Activated CD4-positive, alpha-beta T cell treated with anti-CD3 and anti-CD28 coated beads, Interleukin-2, amount 50 U/mL, for 48 hours (primary cell): ENCODE measurements at regions not wholly inside any gene's neighbourhood (a gene's known extent, or its start where the extent isn't known, plus 50 kb on each side); places are given as distances from the start of the nearest gene placed in this dataset.
"Not testable (repeated sequence)": the region's sequence is repeated elsewhere in the genome, so short reads cannot be mapped to it uniquely, and the experiment has no call there.

Experiments used
- DNase-seq, 2 experiments: peaks; one replicate each; pipeline ENCODE4 v3.0.0-alpha.2; 2020

DNA sequence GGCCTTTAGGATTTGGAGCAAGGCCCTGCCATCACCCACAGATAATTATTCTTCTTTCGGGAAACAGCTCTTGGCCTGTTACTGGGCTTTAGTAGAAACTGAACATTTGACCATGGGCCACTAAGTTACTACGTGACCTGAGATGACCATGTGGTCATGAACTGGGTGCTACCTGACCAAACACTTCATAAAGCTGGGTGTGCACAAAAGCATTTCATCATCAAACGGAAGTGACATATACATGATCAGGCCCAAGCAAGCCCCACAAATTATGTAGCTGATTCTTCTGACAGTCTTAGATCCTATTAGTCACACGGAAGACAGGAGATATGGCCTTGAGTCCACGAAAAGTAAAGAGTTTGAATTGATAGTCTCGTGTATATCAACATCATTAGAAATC lies 130.9 kb upstream of the FBN2 start:
- DNase-seq: no peak

- no peak for DNase-seq
Observed at GRCh38 chr5:128669803-128670202, 131.8 kb upstream of the FBN2 start.

GRCh38 chr5:128671943-128672342 lies 133.9 kb upstream of the FBN2 start:
- DNase-seq: no peak

DNA sequence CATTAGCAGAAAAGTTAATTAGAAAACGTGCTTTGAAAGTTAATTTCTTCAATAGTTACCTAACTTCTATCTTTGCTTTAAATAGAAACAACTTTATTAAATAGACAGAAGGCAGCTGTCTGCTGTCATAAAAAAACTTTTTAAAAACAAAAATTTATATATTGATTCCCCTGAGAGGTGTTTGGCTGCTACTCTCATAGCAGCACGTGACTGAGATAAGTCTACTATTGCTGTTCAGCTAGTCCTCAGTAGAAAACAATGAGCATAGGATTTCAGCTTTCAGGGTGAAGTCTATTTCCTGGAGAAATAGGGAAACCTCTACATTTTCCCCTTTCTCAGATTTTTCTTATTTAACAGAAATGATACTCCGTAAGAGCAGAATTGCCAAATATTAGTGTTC lies 135.0 kb upstream of the FBN2 start:
- DNase-seq: no peak

DNA sequence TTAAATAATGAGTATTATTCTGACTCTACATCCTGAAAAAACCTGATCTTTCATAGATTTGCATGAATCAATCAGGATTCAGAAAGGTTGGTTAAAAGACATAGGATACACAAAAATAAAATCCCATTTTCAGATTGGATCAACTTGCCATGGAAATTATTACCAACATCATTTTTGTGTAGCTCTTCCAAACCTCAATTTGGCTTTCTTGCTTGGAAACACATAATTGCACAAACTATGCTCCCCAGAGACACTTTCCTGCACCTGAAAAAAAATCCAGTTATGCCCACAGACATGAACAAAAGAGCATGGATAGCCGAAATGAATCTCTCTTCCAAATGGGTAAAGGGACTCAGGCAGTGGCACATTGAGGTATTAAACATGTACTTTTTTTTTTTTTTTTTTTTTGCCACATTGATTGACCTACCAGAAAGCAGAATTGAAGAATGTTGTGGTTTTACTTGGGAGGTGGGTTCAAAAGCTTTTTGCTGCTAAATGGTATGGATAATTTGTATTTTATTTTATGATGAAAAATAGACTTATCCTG lies 135.4 kb upstream of the FBN2 start:
- no peak for DNase-seq

DNA sequence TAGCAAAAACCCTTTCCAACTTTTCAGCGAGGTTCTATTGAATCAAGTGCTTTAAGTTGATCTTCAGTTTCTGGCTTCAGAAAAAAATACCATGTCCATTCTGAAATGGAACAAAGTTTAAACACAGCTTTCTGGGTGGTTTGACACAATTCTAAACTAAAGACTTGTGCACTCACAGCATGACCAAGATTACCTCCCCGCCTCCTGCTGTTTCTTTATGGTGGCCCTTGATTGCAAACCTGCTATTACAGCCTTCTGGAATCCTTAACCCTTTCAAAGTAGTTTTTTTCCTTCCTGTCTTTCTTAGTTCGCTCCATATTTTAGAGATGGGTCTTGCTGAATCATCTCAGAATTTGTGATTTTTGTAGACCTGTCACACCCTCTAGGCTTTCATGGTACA lies 135.9 kb upstream of the FBN2 start:
- no peak for DNase-seq

DNA sequence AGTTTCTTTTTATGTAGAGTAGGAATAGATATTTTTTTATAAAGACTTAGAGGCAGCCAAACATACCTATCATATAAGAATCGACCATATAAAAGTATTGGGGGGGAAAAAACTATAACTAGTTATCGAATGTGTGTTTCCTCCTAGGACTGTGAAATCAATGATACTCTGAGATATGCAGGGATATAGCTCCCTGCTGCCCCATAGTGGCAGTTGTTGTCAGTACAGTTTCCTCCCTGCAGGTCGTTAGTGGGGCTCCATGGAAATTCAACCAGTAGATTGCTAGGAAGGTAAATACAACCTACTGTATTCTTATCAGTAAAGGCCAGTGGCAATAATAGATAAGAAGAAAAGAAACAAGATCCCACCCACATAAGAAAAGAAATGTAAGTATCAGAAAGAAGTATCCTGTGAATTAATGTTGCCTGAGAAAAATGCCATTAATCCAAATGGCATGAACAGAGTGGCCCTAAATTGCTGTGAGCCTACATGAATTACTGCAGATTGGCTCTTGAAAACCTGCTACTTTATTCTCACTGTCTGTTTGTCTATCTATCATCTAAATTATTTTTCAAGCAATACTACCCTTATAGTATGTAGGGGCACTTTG lies 136.9 kb upstream of the FBN2 start:
- peak; percentile 50 to 58 for DNase-seq

DNA sequence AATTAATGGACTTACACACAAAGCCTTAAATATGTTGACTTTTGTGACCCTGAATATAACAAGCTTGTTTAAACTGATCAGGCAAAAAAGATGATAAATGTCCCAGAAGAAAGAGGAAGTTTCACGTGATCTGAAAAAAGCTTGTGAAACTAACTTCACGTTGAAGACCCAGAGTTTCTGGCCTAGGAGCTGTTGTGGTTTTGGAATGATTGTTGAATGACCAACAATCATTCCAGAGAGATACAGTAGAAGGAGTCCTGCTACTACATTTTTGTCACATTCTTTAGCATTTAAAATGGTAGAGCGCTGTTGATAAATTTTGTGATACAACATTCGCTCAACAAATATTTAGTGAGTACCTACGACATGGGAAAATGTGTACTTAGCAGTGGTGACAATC lies 143.1 kb upstream of the FBN2 start:
- no peak for DNase-seq

- DNase-seq: no peak
Observed at GRCh38 chr5:128681764-128682592, 143.9 kb upstream of the FBN2 start.

DNA sequence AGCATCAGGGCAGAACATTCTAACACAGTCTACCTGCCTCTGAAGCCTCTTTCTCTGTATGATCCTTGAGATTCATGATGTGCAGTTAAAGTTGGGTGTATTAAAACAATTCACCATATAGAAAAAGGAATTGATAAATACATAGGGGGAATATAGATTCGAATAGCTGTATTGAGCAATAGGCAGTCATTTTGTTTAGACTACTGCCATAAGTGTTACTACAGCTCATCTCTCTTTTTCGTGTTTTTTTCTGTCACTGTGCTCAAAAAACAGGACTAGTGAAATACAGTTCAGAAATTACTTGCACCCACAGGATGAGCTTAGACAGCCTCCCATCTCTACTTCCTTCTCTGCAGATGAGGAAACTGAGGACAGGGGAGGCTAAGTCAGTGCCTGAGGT lies 144.6 kb upstream of the FBN2 start:
- no peak for DNase-seq

GRCh38 chr5:128684961-128685360 lies 146.9 kb upstream of the FBN2 start:
- no peak for DNase-seq

DNA sequence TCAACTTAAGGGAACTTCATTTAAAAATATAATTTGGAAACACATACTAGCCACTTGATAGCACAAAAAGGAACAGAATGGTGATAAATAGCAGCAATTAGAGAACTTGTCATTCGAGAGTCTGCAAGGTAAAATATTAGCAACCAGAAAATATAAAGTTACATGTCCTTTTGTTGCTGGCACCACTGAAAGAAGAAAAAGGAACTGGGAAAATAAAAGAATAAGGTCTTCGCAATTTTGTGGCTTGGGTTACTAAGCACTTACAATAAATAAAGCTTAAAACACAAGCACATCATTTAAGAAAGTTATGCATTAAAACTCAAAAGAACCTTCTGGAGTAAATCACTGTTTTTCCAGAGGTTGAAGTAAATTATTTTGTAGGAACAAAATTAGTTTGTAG lies 149.9 kb upstream of the FBN2 start:
- DNase-seq: no peak

DNA sequence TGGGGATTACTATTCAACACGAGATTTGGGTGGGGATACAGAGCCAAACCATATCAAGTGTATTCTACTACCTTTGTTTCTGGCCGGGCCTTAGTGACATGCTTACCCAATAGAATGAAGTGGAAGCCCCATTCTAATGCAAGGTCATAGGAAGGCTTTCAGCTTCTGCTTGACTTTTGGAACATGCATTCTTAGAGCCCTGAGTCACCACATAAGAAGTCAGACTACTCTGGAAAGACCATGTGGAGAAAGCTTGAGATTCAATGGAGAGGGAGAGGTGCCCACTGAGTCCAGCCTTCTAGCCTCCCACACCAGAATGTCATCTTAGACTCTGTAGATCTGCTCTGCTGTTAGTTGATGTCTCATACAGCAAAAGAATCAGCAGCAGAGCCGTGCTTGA lies 155.7 kb upstream of the FBN2 start:
- no peak for DNase-seq

DNA sequence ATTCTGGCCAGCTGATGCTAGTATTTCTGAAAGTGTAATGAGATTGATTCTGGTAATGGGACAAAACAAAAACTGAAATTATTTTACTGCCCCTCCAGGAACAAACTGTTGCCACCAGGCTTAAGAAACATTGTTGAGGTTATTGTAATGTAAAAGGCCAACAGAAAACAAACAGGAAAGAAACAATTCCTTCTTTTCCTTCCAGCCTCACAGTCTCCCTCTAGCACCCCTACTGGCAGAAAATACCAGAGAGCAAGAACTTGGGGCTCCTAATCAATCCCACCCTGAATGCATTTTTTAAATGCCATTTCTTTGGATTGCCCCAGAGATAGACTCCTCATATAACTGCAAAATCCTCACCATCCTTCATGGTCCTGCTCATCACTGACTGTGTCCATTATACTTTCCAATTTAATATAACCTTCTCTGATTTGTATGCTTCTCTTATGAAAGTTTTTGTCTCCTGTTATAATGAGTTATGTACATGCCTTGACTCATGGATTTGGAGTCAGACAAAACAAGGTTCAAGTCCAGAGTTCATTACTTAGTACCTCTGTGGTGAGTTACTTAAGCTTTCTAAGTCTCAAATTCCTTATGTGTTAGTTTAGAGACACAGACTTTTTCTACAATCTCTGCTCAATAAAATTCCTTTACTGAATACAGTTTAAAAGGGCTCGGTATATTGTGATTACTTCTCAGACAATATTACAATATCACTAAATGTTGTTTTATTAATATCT lies 157.9 kb upstream of the FBN2 start:
- DNase-seq: no peak

DNA sequence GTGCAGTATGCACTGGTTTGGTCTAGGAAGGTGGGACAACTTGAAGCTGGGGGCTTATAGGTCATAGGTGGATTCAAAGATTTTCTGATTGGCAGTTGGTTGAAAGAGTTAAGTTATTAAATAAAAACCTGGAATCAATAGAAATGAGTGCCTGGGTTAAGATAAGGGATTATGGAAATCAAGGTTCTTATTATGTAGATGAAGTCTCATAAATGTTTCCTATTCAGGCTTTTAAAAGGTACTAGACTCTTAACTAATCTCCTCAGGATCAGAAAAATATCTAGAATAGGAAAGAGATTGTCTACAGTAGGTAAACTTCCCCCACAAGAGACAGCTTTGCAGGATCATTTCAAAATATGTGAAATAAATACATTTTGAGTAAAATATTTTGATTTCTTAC lies 163.3 kb upstream of the FBN2 start:
- DNase-seq: no peak

- DNase-seq: no peak
Observed at GRCh38 chr5:128703322-128703721, 165.3 kb upstream of the FBN2 start.

- DNase-seq: no peak
Observed at GRCh38 chr5:128706269-128706668, 168.2 kb upstream of the FBN2 start.

DNA sequence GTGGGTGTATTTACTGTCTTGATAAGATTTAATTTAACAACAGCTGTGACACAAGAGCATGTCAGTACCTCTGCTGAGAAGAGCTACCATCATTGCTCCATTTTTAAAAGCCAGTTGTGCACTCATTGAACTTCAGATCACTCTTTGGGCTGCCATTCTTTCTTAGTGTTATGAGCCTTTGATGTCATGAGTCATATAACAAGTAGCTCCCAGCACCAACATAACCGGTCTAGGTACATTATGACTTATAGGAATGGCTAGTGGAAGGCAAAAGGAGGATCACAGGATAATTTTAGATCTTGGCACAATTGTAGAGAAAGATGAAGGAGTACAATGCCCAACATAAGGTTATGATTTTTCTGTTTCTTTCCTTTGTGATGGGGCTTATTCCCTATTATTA lies 170.8 kb upstream of the FBN2 start:
- no peak for DNase-seq

DNA sequence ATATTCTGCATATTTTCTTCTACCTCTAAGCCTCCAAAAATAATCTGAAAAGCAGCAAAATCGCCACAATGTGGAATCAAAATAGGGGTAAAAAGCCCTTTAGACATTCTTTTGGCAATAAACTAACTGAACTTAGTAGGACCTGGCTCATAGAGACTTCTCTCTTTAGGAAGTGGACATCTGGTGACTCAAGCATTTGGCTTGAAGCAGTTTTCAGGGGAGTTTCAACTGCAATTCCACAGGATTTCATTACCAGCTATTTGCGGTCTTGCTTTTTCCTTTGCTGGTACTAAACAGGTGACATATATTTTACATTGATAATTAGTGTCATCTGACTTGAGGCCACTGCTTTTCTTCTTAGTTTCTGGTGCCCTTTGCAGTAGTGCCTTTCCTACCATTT lies 173.2 kb upstream of the FBN2 start:
- DNase-seq: no peak

GRCh38 chr5:128714551-128714950 lies 176.5 kb upstream of the FBN2 start:
- DNase-seq: no peak

DNA sequence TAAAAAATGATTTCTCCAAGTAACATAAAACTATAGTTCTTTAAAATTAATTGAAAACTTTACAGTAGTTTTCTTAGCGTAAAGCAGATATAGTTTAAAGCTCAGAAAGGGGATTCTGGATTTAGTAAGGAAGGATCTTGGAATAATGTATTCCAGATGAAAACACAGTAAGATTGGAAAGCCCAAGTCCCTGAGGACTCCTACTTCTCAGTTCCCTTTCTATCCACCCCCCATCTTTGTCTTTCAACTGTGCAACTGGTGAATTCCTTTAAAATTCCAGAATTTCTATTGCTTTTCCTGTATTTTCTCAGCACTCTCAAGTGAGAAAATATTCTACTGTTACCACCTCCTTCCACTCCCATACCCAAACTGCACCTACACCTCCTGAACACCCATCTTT lies 184.5 kb upstream of the FBN2 start:
- no peak for DNase-seq

DNA sequence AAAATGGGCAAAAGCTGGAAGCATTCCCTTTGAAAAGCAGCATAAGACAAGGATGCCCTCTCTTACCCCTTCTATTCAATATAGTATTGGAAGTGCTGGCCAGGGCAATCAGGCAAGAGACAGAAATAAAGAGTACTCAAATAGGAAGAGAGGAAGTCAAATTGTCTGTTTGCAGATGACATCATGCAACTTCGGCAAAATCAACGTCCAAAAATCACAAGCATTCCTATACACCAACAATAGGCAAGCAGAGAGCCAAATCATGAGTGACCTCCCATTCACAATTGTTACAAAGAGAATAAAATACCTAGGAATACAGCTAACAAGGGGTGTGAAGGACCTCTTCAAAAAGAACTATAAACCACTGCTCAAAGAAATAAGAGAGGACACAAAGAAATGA lies 192.0 kb upstream of the FBN2 start:
- not testable (repeated sequence) for DNase-seq

GRCh38 chr5:128735656-128736055 lies 197.6 kb upstream of the FBN2 start:
- not testable (repeated sequence) for DNase-seq

DNA sequence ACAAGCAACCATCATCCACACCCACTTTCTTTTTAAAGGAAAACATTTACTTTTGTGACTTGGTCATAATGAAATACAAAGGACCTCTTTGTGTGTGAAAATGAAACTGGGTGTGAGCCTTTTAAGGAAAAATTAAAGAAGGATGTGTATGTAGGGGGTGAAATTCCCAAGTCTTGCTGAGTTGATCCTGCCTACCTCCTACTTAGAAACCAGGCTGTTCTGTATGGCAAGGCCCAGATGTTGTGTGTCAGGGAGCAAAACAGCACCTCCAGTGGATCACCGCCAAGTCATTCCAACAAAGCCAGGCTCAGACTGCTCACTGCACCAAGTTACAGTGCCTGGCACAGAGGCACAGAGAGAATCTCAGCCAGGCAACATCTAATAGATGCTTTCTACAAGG lies 198.5 kb upstream of the FBN2 start:
- no peak for DNase-seq
